Thoracic aorta (tissue), 2 donors: ENCODE measurements at regions not wholly inside any gene's neighbourhood (a gene's known extent, or its start where the extent isn't known, plus 50 kb on each side); places are given as distances from the start of the nearest gene placed in this dataset.
A peak's percentile ranks its signal among the peaks of the same experiment; 100 is the strongest.

ENCODE experiments used
- ATAC-seq: fragments of 150-250 bp; one replicate; pipeline ENCODE4 v1.8.0; 2017; ENCODE audit warnings: low read depth; ENCODE audit not compliant: insufficient number of reproducible peaks, low FRiP score
- DNase-seq: peaks from one replicate; pipeline ENCODE4 v3.0.0-alpha.2; 2020; ENCODE audit warnings: low spot score
- H3K27ac ChIP-seq, 2 donors: fragments of 200-600 bp; sonication (generic); 1 replicate in 1 of 2; 2 replicates in 1 of 2; pipeline ENCODE4 v1.5.1; 2016; ENCODE audit warnings: mild to moderate bottlenecking in 2 of 2, moderate library complexity in 2 of 2
- H3K27me3 ChIP-seq: fragments of 200-600 bp; sonication (generic); replicated peaks from 2 replicates; pipeline ENCODE4 v1.6.0; 2016; ENCODE audit warnings: mild to moderate bottlenecking; ENCODE audit not compliant: insufficient read depth
- H3K36me3 ChIP-seq: fragments of 200-600 bp; sonication (generic); one replicate; pipeline ENCODE4 v1.5.1; 2016
- H3K4me1 ChIP-seq, 2 donors: fragments of 200-600 bp; sonication (generic); 1 replicate in 1 of 2; 2 replicates in 1 of 2; pipeline versions ENCODE4 v1.5.1 to v1.6.0; 2016; ENCODE audit warnings: low read depth in 2 of 2, mild to moderate bottlenecking in 1 of 2; ENCODE audit not compliant: control insufficient read depth in 1 of 2
- H3K4me3 ChIP-seq: fragments of 200-600 bp; sonication (generic); 2 replicates; pipeline ENCODE4 v1.5.1; 2016; ENCODE audit warnings: mild to moderate bottlenecking
- H3K9me3 ChIP-seq: fragments of 200-600 bp; sonication (generic); 2 replicates; pipeline ENCODE4 v1.5.1; 2016
- CTCF ChIP-seq: fragments of 200-600 bp; sonication (generic); IDR thresholded peaks from one replicate; pipeline ENCODE4 v1.5.1; 2019; ENCODE audit warnings: antibody characterized with exemption

GRCh38 chr4:114271031-114271430 lies 291.6 kb upstream of the ARSJ start:
- no peaks in the 10 kb centered on the region for H3K27me3 ChIP-seq
- H3K4me1 ChIP-seq = peaks cover 16 to 36% of the 10 kb centered on the region in 2 donors
- ATAC-seq = no peak
- no peaks in the 10 kb centered on the region for H3K9me3 ChIP-seq
- TF ChIP-seq CTCF = no peak
- H3K36me3 ChIP-seq = no peaks in the 10 kb centered on the region
- H3K4me3 ChIP-seq = no peak overlapping the region
- H3K27ac ChIP-seq = peak overlapping the region in 1 of 2 donors; percentile 66
- no peak for DNase-seq

- no peak overlapping the region for H3K4me3 ChIP-seq
- H3K27ac ChIP-seq = peak overlapping the region in 1 of 2 donors; percentile 66
- peaks cover 16 to 41% of the 10 kb centered on the region in 2 donors for H3K4me1 ChIP-seq
- ATAC-seq (peak; percentile 99), DNase-seq (no peak)
- no peaks in the 10 kb centered on the region for H3K36me3 ChIP-seq
- no peaks in the 10 kb centered on the region for H3K27me3 ChIP-seq
- TF ChIP-seq CTCF = no peak
- no peaks in the 10 kb centered on the region for H3K9me3 ChIP-seq
These were observed 292.8 kb upstream of the ARSJ start for GRCh38 chr4:114272226-114272625.

GRCh38 chr4:114273238-114273637 lies 293.8 kb upstream of the ARSJ start:
- DNase-seq (no peak), ATAC-seq (no peak)
- no peaks in the 10 kb centered on the region for H3K36me3 ChIP-seq
- no peak for TF ChIP-seq CTCF
- H3K4me1 ChIP-seq = peaks cover 16 to 41% of the 10 kb centered on the region in 2 donors
- H3K27ac ChIP-seq = no peak overlapping the region
- no peaks in the 10 kb centered on the region for H3K27me3 ChIP-seq
- no peaks in the 10 kb centered on the region for H3K9me3 ChIP-seq
- H3K4me3 ChIP-seq = no peak overlapping the region

- no peaks in the 10 kb centered on the region for H3K36me3 ChIP-seq
- H3K27me3 ChIP-seq = no peaks in the 10 kb centered on the region
- ATAC-seq (no peak), DNase-seq (no peak)
- no peak overlapping the region for H3K27ac ChIP-seq
- H3K4me3 ChIP-seq = no peak overlapping the region
- no peak for TF ChIP-seq CTCF
- H3K4me1 ChIP-seq = peaks cover 17 to 24% of the 10 kb centered on the region in 2 donors
- H3K9me3 ChIP-seq = no peaks in the 10 kb centered on the region
These were observed 298.2 kb upstream of the ARSJ start for GRCh38 chr4:114277690-114278089.

GRCh38 chr4:114279066-114279465 lies 299.6 kb upstream of the ARSJ start:
- Histone ChIP-seq H3K36me3 (no peaks in the 10 kb centered on the region), H3K4me3 (no peak overlapping the region), H3K27ac (no peak overlapping the region), H3K27me3 (no peaks in the 10 kb centered on the region), H3K4me1 (peaks cover 16 to 24% of the 10 kb centered on the region in 2 donors), H3K9me3 (no peaks in the 10 kb centered on the region)
- no peak for TF ChIP-seq CTCF
- DNase-seq = no peak
- ATAC-seq = no peak
